SK-N-SH treated with all-trans-retinoic acid at 6 μM for 48 hours (cell line): ENCODE measurements at regions not wholly inside any gene's neighbourhood (a gene's known extent, or its start where the extent isn't known, plus 50 kb on each side); places are given as distances from the start of the nearest gene placed in this dataset.

Experiments
- ATAC-seq: fragments of 200-7000 bp; cut with Tn5 transposase; 3 replicates; pipeline ENCODE4 v1.9.1; 2020; ENCODE audit warnings: mild to moderate bottlenecking, moderate library complexity
- ARNTL ChIP-seq: fragments of 450-650 bp; formaldehyde crosslinking; IDR thresholded peaks from 2 replicates; pipeline ENCODE4 v1.5.0; 2020; ENCODE audit warnings: low read depth, mild to moderate bottlenecking, moderate library complexity, borderline replicate concordance
- BACH2 ChIP-seq: fragments of 250-450 bp; sonication (Bioruptor Pico); IDR thresholded peaks from 2 replicates; pipeline ENCODE4 v1.9.0; 2021; ENCODE audit warnings: mild to moderate bottlenecking, borderline replicate concordance
- CSDC2 ChIP-seq: fragments of 250-450 bp; sonication (Bioruptor Pico); IDR thresholded peaks from 2 replicates; pipeline ENCODE4 v1.5.0; 2020; ENCODE audit warnings: mild to moderate bottlenecking, moderate library complexity
- ESRRG ChIP-seq: fragments of 250-450 bp; sonication (Bioruptor Pico); IDR thresholded peaks from 2 replicates; pipeline ENCODE4 v1.6.1; 2021; ENCODE audit warnings: mild to moderate bottlenecking
- GLIS3 ChIP-seq: fragments of 250-450 bp; sonication (Bioruptor Pico); IDR thresholded peaks from 2 replicates; pipeline ENCODE4 v1.5.0; 2020; ENCODE audit warnings: mild to moderate bottlenecking, moderate library complexity
- ISL1 ChIP-seq: fragments of 250-450 bp; sonication (Bioruptor Pico); IDR thresholded peaks from 2 replicates; pipeline ENCODE4 v2.1.2; 2022; ENCODE audit warnings: mild to moderate bottlenecking, moderate library complexity
- OSR1 ChIP-seq: fragments of 250-450 bp; sonication (Bioruptor Pico); IDR thresholded peaks from 2 replicates; pipeline ENCODE4 v1.8.0; 2022; ENCODE audit warnings: moderate library complexity, mild to moderate bottlenecking, inconsistent platforms
- PPARA ChIP-seq: fragments of 250-450 bp; sonication (Bioruptor Pico); IDR thresholded peaks from 2 replicates; pipeline ENCODE4 v1.5.0; 2020; ENCODE audit warnings: mild to moderate bottlenecking, borderline replicate concordance
- RARB ChIP-seq: fragments of 250-450 bp; sonication (Bioruptor Pico); IDR thresholded peaks from 2 replicates; pipeline ENCODE4 v1.8.0; 2021; ENCODE audit warnings: mild to moderate bottlenecking, moderate library complexity
- SNAI2 ChIP-seq: fragments of 250-450 bp; sonication (Bioruptor Pico); IDR thresholded peaks from 2 replicates; pipeline ENCODE4 v1.5.0; 2020; ENCODE audit warnings: mild to moderate bottlenecking, moderate library complexity
- TCF4 ChIP-seq: fragments of 250-450 bp; sonication (Bioruptor Pico); IDR thresholded peaks from 2 replicates; pipeline ENCODE4 v1.8.0; 2021; ENCODE audit warnings: mild to moderate bottlenecking, moderate library complexity, borderline replicate concordance
- TOX ChIP-seq: fragments of 250-450 bp; sonication (Bioruptor Pico); IDR thresholded peaks from 2 replicates; pipeline ENCODE4 v1.8.0; 2021; ENCODE audit warnings: mild to moderate bottlenecking, moderate library complexity, borderline replicate concordance
- ZC3H10 ChIP-seq: fragments of 250-450 bp; sonication (Bioruptor Pico); IDR thresholded peaks from 2 replicates; pipeline ENCODE4 v1.5.1; 2021; ENCODE audit warnings: mild to moderate bottlenecking, moderate library complexity
- ZFP3 ChIP-seq: fragments of 250-450 bp; sonication (Bioruptor Pico); IDR thresholded peaks from 2 replicates; pipeline ENCODE4 v1.5.0; 2020; ENCODE audit warnings: mild to moderate bottlenecking, moderate library complexity
- ZFP30 ChIP-seq: fragments of 450-650 bp; formaldehyde crosslinking; IDR thresholded peaks from 2 replicates; pipeline ENCODE4 v1.5.0; 2022; ENCODE audit warnings: mild to moderate bottlenecking, moderate library complexity
- ZNF565 ChIP-seq: fragments of 450-650 bp; formaldehyde crosslinking; conservative IDR thresholded peaks from 2 replicates; pipeline ENCODE4 v1.5.0; 2020; ENCODE audit warnings: low read depth, mild to moderate bottlenecking, moderate library complexity
- ZNF70 ChIP-seq: fragments of 450-650 bp; formaldehyde crosslinking; IDR thresholded peaks from 2 replicates; pipeline ENCODE4 v1.5.0; 2020; ENCODE audit warnings: mild to moderate bottlenecking, moderate library complexity
- ZNF8 ChIP-seq: fragments of 450-650 bp; formaldehyde crosslinking; IDR thresholded peaks from 2 replicates; pipeline ENCODE4 v1.5.0; 2020; ENCODE audit warnings: mild to moderate bottlenecking, moderate library complexity
- TF ChIP-seq, protein P1 (sequence below): fragments of 250-450 bp; sonication (Bioruptor Pico); IDR thresholded peaks from 2 replicates; pipeline ENCODE4 v1.5.1; 2021; ENCODE audit warnings: mild to moderate bottlenecking, moderate library complexity
- TF ChIP-seq, protein P2 (sequence below): fragments of 250-450 bp; sonication (Bioruptor Pico); IDR thresholded peaks from 2 replicates; pipeline ENCODE4 v1.5.1; 2020; ENCODE audit warnings: low read depth, mild to moderate bottlenecking, moderate library complexity
- TF ChIP-seq, protein P3 (sequence below): fragments of 250-450 bp; sonication (Bioruptor Pico); IDR thresholded peaks from 2 replicates; pipeline ENCODE4 v1.8.0; 2021; ENCODE audit warnings: low read depth, mild to moderate bottlenecking, moderate library complexity, borderline replicate concordance
- TF ChIP-seq, protein P4 (sequence below): fragments of 250-450 bp; sonication (Bioruptor Pico); IDR thresholded peaks from 2 replicates; pipeline ENCODE4 v1.5.0; 2020; ENCODE audit warnings: mild to moderate bottlenecking, moderate library complexity

DNA sequence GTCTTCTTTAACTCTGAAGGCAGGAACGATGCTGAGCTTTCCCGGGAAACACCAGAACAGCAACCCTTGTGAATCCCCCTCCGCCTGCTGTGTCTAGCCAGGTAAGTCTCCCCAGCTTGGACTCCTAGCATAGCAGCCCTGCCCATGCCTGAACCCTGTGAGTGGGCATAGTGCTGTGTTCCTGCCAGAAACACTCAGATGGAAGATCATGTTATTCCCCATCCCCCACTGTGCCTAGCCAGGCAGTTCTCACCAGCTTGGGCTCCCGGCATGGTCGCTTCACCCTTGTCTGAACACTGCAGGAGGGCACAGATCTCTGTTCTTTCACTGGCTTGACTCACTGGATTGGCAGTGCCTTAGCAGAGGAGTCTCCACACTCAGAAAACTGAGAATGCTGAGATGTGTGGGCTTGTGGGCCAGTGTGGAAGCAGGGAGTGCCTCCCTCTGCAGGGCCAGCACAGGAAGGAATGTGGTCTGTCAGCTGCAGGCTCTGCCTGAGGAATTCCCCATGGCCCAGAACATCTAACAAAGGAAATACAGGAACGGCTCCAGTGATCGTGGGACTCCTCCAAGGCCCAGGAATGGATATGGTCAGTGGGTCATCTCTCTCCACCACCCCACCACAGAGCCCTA is 440.1 kb upstream of the ADGRB3 start (continued):
- TF ChIP-seq, protein P1, sequence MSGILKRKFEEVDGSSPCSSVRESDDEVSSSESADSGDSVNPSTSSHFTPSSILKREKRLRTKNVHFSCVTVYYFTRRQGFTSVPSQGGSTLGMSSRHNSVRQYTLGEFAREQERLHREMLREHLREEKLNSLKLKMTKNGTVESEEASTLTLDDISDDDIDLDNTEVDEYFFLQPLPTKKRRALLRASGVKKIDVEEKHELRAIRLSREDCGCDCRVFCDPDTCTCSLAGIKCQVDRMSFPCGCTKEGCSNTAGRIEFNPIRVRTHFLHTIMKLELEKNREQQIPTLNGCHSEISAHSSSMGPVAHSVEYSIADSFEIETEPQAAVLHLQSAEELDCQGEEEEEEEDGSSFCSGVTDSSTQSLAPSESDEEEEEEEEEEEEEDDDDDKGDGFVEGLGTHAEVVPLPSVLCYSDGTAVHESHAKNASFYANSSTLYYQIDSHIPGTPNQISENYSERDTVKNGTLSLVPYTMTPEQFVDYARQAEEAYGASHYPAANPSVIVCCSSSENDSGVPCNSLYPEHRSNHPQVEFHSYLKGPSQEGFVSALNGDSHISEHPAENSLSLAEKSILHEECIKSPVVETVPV, result no peak

DNA sequence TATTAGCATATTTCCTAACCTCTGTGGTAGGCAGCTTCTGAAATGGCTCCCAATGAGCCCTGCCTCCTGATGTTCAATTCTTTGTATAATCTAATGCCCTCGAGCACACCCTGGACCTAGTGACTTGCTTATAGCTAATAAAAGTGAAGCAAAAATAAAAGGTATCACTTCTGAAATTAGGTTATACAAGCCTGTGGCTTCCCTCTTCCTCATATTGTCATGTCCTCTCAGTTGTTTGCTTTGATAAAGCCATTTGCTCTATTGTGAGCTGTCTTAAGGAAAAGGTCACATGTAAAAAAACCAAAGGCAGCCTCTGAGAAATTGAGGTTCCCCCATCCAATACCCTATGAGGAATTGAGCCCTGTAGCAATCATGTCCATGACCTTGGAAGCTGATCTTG is 442.1 kb upstream of the ADGRB3 start:
- ATAC-seq, result no peak
- TF ChIP-seq PPARA (CRISPR knock-in tag) (no peak), ZFP30 (CRISPR knock-in tag) (no peak), ZC3H10 (CRISPR knock-in tag) (no peak), OSR1 (no peak), BACH2 (no peak), ARNTL (CRISPR knock-in tag) (no peak), ZNF8 (CRISPR knock-in tag) (no peak), ESRRG (CRISPR knock-in tag) (no peak), CSDC2 (CRISPR knock-in tag) (no peak), ZFP3 (CRISPR knock-in tag) (no peak), GLIS3 (CRISPR knock-in tag) (no peak), TOX (CRISPR knock-in tag) (no peak), TCF4 (no peak), ZNF565 (CRISPR knock-in tag) (no peak)
- TF ChIP-seq, protein P1, result no peak
- TF ChIP-seq, protein P2, sequence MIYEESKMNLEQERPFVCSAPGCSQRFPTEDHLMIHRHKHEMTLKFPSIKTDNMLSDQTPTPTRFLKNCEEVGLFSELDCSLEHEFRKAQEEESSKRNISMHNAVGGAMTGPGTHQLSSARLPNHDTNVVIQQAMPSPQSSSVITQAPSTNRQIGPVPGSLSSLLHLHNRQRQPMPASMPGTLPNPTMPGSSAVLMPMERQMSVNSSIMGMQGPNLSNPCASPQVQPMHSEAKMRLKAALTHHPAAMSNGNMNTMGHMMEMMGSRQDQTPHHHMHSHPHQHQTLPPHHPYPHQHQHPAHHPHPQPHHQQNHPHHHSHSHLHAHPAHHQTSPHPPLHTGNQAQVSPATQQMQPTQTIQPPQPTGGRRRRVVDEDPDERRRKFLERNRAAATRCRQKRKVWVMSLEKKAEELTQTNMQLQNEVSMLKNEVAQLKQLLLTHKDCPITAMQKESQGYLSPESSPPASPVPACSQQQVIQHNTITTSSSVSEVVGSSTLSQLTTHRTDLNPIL, result no peak
- TF ChIP-seq, protein P3, sequence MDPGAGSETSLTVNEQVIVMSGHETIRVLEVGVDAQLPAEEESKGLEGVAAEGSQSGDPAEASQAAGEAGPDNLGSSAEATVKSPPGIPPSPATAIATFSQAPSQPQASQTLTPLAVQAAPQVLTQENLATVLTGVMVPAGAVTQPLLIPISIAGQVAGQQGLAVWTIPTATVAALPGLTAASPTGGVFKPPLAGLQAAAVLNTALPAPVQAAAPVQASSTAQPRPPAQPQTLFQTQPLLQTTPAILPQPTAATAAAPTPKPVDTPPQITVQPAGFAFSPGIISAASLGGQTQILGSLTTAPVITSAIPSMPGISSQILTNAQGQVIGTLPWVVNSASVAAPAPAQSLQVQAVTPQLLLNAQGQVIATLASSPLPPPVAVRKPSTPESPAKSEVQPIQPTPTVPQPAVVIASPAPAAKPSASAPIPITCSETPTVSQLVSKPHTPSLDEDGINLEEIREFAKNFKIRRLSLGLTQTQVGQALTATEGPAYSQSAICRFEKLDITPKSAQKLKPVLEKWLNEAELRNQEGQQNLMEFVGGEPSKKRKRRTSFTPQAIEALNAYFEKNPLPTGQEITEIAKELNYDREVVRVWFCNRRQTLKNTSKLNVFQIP (CRISPR knock-in tag), result no peak
- TF ChIP-seq, protein P4, sequence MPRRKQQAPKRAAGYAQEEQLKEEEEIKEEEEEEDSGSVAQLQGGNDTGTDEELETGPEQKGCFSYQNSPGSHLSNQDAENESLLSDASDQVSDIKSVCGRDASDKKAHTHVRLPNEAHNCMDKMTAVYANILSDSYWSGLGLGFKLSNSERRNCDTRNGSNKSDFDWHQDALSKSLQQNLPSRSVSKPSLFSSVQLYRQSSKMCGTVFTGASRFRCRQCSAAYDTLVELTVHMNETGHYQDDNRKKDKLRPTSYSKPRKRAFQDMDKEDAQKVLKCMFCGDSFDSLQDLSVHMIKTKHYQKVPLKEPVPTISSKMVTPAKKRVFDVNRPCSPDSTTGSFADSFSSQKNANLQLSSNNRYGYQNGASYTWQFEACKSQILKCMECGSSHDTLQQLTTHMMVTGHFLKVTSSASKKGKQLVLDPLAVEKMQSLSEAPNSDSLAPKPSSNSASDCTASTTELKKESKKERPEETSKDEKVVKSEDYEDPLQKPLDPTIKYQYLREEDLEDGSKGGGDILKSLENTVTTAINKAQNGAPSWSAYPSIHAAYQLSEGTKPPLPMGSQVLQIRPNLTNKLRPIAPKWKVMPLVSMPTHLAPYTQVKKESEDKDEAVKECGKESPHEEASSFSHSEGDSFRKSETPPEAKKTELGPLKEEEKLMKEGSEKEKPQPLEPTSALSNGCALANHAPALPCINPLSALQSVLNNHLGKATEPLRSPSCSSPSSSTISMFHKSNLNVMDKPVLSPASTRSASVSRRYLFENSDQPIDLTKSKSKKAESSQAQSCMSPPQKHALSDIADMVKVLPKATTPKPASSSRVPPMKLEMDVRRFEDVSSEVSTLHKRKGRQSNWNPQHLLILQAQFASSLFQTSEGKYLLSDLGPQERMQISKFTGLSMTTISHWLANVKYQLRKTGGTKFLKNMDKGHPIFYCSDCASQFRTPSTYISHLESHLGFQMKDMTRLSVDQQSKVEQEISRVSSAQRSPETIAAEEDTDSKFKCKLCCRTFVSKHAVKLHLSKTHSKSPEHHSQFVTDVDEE (CRISPR knock-in tag), result no peak

DNA sequence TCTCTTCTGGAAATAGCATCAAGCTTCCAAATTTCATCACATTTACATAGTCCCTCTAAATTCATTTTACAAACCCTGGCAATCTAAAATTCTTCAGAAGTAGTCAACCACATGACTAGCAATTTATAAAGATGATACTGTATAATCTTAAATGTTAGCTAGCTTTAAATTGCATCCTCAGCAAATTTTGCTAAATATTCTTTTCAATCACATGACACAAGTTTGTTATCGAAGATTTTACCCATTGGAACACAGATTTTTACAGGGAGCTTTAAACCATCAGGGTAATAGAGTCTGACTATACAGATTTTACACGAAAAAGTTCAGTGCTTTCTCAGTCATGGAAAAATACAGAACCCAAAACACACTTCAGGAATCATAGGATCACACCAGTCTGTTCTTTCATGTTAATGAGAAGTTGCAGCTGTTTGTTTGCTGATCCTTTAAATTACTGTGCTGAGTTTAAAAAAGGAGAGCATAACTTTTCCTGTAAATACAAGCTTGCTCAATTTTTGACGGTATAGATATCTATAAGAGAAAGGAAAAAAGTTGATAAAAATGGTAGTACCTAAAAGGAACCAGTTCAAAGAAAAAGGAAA is 445.8 kb upstream of the ADGRB3 start:
- ATAC-seq, result no peak
- TF ChIP-seq SNAI2 (no peak), GLIS3 (CRISPR knock-in tag) (no peak), PPARA (CRISPR knock-in tag) (no peak), TCF4 (no peak), ZFP3 (CRISPR knock-in tag) (no peak), RARB (CRISPR knock-in tag) (no peak), BACH2 (no peak), ZNF8 (CRISPR knock-in tag) (no peak), ZFP30 (CRISPR knock-in tag) (no peak), ZNF70 (CRISPR knock-in tag) (no peak), ISL1 (no peak), ARNTL (CRISPR knock-in tag) (no peak), ZC3H10 (CRISPR knock-in tag) (no peak), CSDC2 (CRISPR knock-in tag) (no peak)
- TF ChIP-seq, protein P2, result no peak
- TF ChIP-seq, protein P4 (CRISPR knock-in tag), result no peak
- TF ChIP-seq, protein P1, result no peak
